H1 (cell line): ENCODE measurements at regions not wholly inside any gene's neighbourhood (a gene's known extent, or its start where the extent isn't known, plus 50 kb on each side); places are given as distances from the start of the nearest gene placed in this dataset.

ENCODE experiments used
- CTCF ChIA-PET: fragments of 300-600 bp; sonication (Branson Sonifier 250); formaldehyde crosslinking; loops from one replicate; lab custom pipeline; 2021; ENCODE audit not compliant: partially characterized antibody; lab: Charles Lee
- POLR2A ChIA-PET: fragments of 300-600 bp; sonication (Branson Sonifier 250); formaldehyde crosslinking; loops from one replicate; lab custom pipeline; 2021; ENCODE audit warnings: inconsistent platforms; ENCODE audit not compliant: partially characterized antibody; lab: Charles Lee
- DNase-seq, 2 experiments: peaks; one replicate each; pipeline versions ENCODE4 v3.0.0 to v3.0.0-alpha.2; 2010 to 2022; ENCODE audit warnings: low spot score in 2 of 2, low read depth in 1 of 2, mixed read lengths in 1 of 2
- FAIRE-seq: peaks from 2 replicates; lab custom pipeline; 2011; peaks lifted over from hg19 to GRCh38; lab: Jason Lieb, UNC
- H2AFZ ChIP-seq: 2 replicates; pipeline ENCODE4 v1.8.1; 2012; ENCODE audit warnings: low read length, inconsistent platforms
- H2AK5ac ChIP-seq: 2 replicates; pipeline ENCODE4 v1.6.1; 2013; ENCODE audit warnings: low read depth, low read length
- H2BK120ac ChIP-seq: replicated peaks from 2 replicates; pipeline ENCODE3; 2013; ENCODE audit warnings: low read depth, low read length, inconsistent platforms
- H2BK12ac ChIP-seq: 2 replicates; pipeline ENCODE4 v1.6.1; 2013; ENCODE audit warnings: low read depth, low read length
- H2BK15ac ChIP-seq: 2 replicates; pipeline ENCODE4 v1.6.1; 2013; ENCODE audit warnings: low read length
- H2BK20ac ChIP-seq: 2 replicates; pipeline ENCODE4 v1.6.1; 2013; ENCODE audit warnings: low read length
- H2BK5ac ChIP-seq: 2 replicates; pipeline ENCODE4 v1.6.1; 2013; ENCODE audit warnings: low read depth, low read length
- H3K14ac ChIP-seq: 2 replicates; pipeline ENCODE4 v1.6.1; 2013; ENCODE audit warnings: inconsistent platforms; ENCODE audit not compliant: insufficient read length
- H3K18ac ChIP-seq: 2 replicates; pipeline ENCODE4 v1.6.1; 2013; ENCODE audit warnings: low read length; ENCODE audit errors: extremely low read depth
- H3K23ac ChIP-seq: 2 replicates; pipeline ENCODE4 v1.6.1; 2013; ENCODE audit warnings: inconsistent platforms; ENCODE audit not compliant: insufficient read length
- H3K23me2 ChIP-seq: 2 replicates; pipeline ENCODE4 v1.6.1; 2013; ENCODE audit warnings: low read depth, low read length
- H3K27ac ChIP-seq: 2 replicates; pipeline ENCODE4 v1.6.1; 2011; ENCODE audit warnings: low read depth, low read length, inconsistent platforms
- H3K27me3 ChIP-seq, 4 experiments: replicated peaks in 1 of 4; 1 replicate in 1 of 4; 2 replicates in 3 of 4; pipeline versions ENCODE4 v1.6.1 to v1.8.1; 2011 to 2013; ENCODE audit warnings: low read length in 3 of 4, mild to moderate bottlenecking in 3 of 4, inconsistent platforms in 2 of 4, mixed read lengths in 2 of 4, moderate library complexity in 1 of 4; ENCODE audit not compliant: control insufficient read depth in 3 of 4, insufficient read depth in 3 of 4; ENCODE audit errors: extremely low read depth in 1 of 4
- H3K36me3 ChIP-seq, 4 experiments: 2 replicates each; pipeline versions ENCODE4 v1.6.1 to v1.8.1; 2011 to 2013; ENCODE audit warnings: mild to moderate bottlenecking in 4 of 4, low read length in 3 of 4, moderate library complexity in 2 of 4, control low read depth in 1 of 4, inconsistent platforms in 1 of 4; ENCODE audit not compliant: insufficient read depth in 4 of 4, control insufficient read depth in 2 of 4
- H3K4ac ChIP-seq: replicated peaks from 2 replicates; pipeline ENCODE3; 2013; ENCODE audit warnings: low read length, low read depth, mixed read lengths, inconsistent platforms; ENCODE audit not compliant: insufficient read length
- H3K4me1 ChIP-seq, 4 experiments: replicated peaks in 1 of 4; 1 replicate in 1 of 4; 2 replicates in 3 of 4; pipeline versions ENCODE4 v1.6.1 to v1.8.1; 2011 to 2013; ENCODE audit warnings: low read length in 3 of 4, inconsistent platforms in 2 of 4, mixed read lengths in 1 of 4; ENCODE audit not compliant: insufficient read depth in 4 of 4, control insufficient read depth in 3 of 4
- H3K4me2 ChIP-seq, 2 experiments: 2 replicates each; pipeline versions ENCODE4 v1.6.1 to v1.8.1; 2011 to 2013; ENCODE audit warnings: low read depth in 2 of 2, low read length in 2 of 2, control low read depth in 1 of 2, inconsistent platforms in 1 of 2, mild to moderate bottlenecking in 1 of 2; ENCODE audit not compliant: insufficient read depth in 1 of 2
- H3K4me3 ChIP-seq, 4 experiments: fragments of 200-600, 300-600 bp in 1 of 4; sonication (generic), shearing (Covaris generic), sonication (Bioruptor Twin) in 1 of 4; 2 replicates each; pipeline versions ENCODE4 v1.5.1 to v1.8.1; 2011 to 2016; ENCODE audit warnings: low read length in 4 of 4, low read depth in 3 of 4, control low read depth in 2 of 4, inconsistent platforms in 2 of 4, mild to moderate bottlenecking in 2 of 4, mixed read lengths in 1 of 4, moderate library complexity in 1 of 4; ENCODE audit not compliant: insufficient read depth in 2 of 4; ENCODE audit errors: extremely low read depth in 1 of 4
- H3K56ac ChIP-seq: replicated peaks from 2 replicates; pipeline ENCODE3; 2013; ENCODE audit warnings: low read depth, mild to moderate bottlenecking, mixed read lengths, low read length, inconsistent platforms; ENCODE audit not compliant: insufficient read length
- H3K79me1 ChIP-seq: 2 replicates; pipeline ENCODE4 v1.6.1; 2013; ENCODE audit warnings: low read depth, low read length, control low read depth
- H3K79me2 ChIP-seq, 2 experiments: 2 replicates each; pipeline versions ENCODE4 v1.6.1 to v1.8.1; 2012 to 2013; ENCODE audit warnings: low read length in 2 of 2, mild to moderate bottlenecking in 2 of 2, inconsistent platforms in 1 of 2; ENCODE audit not compliant: insufficient read depth in 2 of 2, control insufficient read depth in 1 of 2
- H3K9ac ChIP-seq, 4 experiments: replicated peaks in 1 of 4; 1 replicate in 1 of 4; 2 replicates in 3 of 4; pipeline versions ENCODE4 v1.6.1 to v1.8.1; 2011 to 2013; ENCODE audit warnings: low read depth in 3 of 4, low read length in 3 of 4, control low read depth in 2 of 4, mild to moderate bottlenecking in 2 of 4, moderate library complexity in 2 of 4, inconsistent platforms in 1 of 4; ENCODE audit errors: extremely low read depth in 1 of 4
- H3K9me3 ChIP-seq, 2 experiments: 2 replicates each; pipeline versions ENCODE4 v1.6.1 to v1.8.1; 2012 to 2013; ENCODE audit warnings: mild to moderate bottlenecking in 2 of 2, moderate library complexity in 2 of 2, control low read depth in 1 of 2, inconsistent platforms in 1 of 2, low read depth in 1 of 2, low read length in 1 of 2, mixed read lengths in 1 of 2; ENCODE audit not compliant: insufficient read depth in 2 of 2
- H4K20me1 ChIP-seq, 2 experiments: replicated peaks in 1 of 2; 2 replicates each; pipeline versions ENCODE3 to v1.8.1; 2011 to 2013; ENCODE audit warnings: inconsistent platforms in 2 of 2, low read length in 2 of 2, mild to moderate bottlenecking in 1 of 2; ENCODE audit not compliant: insufficient read depth in 2 of 2, control insufficient read depth in 1 of 2
- H4K5ac ChIP-seq: 2 replicates; pipeline ENCODE4 v1.6.1; 2013; ENCODE audit warnings: low read length, low read depth, mixed read lengths, inconsistent platforms; ENCODE audit not compliant: insufficient read length
- H4K8ac ChIP-seq: 2 replicates; pipeline ENCODE4 v1.8.0; 2013; ENCODE audit warnings: mild to moderate bottlenecking, moderate library complexity, low read length, inconsistent platforms; ENCODE audit not compliant: insufficient read depth; ENCODE audit errors: extremely low read depth
- H4K91ac ChIP-seq: replicated peaks from 2 replicates; pipeline ENCODE3; 2013; ENCODE audit warnings: low read length, mixed read lengths, inconsistent platforms; ENCODE audit not compliant: insufficient read length
- GABPA ChIP-seq: IDR thresholded peaks from 2 replicates; pipeline ENCODE4 v1.6.1; 2011; ENCODE audit warnings: mild to moderate bottlenecking, low read length, moderate library complexity, borderline replicate concordance; ENCODE audit not compliant: insufficient read depth
- SAP30 ChIP-seq: fragments of 300-600 bp; sonication (generic); IDR thresholded peaks from 2 replicates; pipeline ENCODE4 v1.7.1; 2012; ENCODE audit warnings: low read length, moderate library complexity, mild to moderate bottlenecking, inconsistent platforms; ENCODE audit not compliant: insufficient read depth, insufficient replicate concordance
- TCF12 ChIP-seq: IDR thresholded peaks from 2 replicates; pipeline ENCODE4 v1.6.1; 2011; ENCODE audit warnings: low read depth, mild to moderate bottlenecking, low read length
- WGBS, 2 experiments: shearing (Covaris generic) in 1 of 2; methylation state at CpG; one replicate each; pipeline versions ENCODE4 v1.1.6 to v1.1.7; 2013 to 2015; ENCODE audit warnings: low lambda C conversion rate in 2 of 2, mixed read lengths in 2 of 2, inconsistent platforms in 1 of 2, low coverage in 1 of 2, missing lambda C conversion rate in 1 of 2; ENCODE audit not compliant: insufficient replicate concordance in 2 of 2, insufficient coverage in 1 of 2, insufficient read length in 1 of 2; ENCODE audit errors: extremely low coverage in 1 of 2, missing lambda C conversion rate in 1 of 2; 5-methylcytosine and 5-hydroxymethylcytosine counted together
- TF ChIP-seq, protein P1 (sequence below): IDR thresholded peaks from 2 replicates; pipeline ENCODE4 v1.6.1; 2011; ENCODE audit warnings: low read depth, mild to moderate bottlenecking, low read length; ENCODE audit not compliant: insufficient read depth

GRCh38 chr18:75496151-75496550, 68.6 kb upstream of the SMIM21 start:
- Histone ChIP-seq H3K14ac (no peak overlapping the region), H3K23me2 (no peaks in the 10 kb centered on the region), H2BK5ac (no peak overlapping the region), H3K9me3 (no peaks in the 10 kb centered on the region), H2BK12ac (no peak overlapping the region), H3K27ac (no peak overlapping the region), H3K4me2 (no peak overlapping the region), H2BK15ac (no peak overlapping the region), H4K8ac (no peak overlapping the region), H2BK20ac (no peak overlapping the region), H3K18ac (no peak overlapping the region), H3K79me1 (no peaks in the 10 kb centered on the region), H2AK5ac (no peak overlapping the region), H2AFZ (no peak overlapping the region), H3K23ac (no peak overlapping the region), H3K36me3 (no peaks in the 10 kb centered on the region), H3K4me1 (peaks cover 0 to 3% (median 0%) of the 10 kb centered on the region in 4 experiments; a peak in 1 of 7 replicates), H3K4me3 (no peak overlapping the region), H3K56ac (no peak overlapping the region), H4K20me1 (no peaks in the 10 kb centered on the region), H3K9ac (no peak overlapping the region), H4K91ac (no peak overlapping the region), H4K5ac (no peak overlapping the region), H2BK120ac (no peak overlapping the region), H3K4ac (no peak overlapping the region), H3K27me3 (no peaks in the 10 kb centered on the region), H3K79me2 (no peaks in the 10 kb centered on the region)
- ChIA-PET POLR2A (no interaction called here), CTCF (interaction anchor here (0.9 to 1.5 kb wide), 3 partner anchors 10 to 17 kb away, joined by 3 to 6 read pairs (median 4); no protein-coding TSS in a partner anchor)
- 77% methylated on average over 7 of the region's 7 CpGs; no CpG with 5 or more reads in 1 of the 2 experiments for WGBS, 2 experiments
- no peak for FAIRE-seq
- TF ChIP-seq SAP30, result no peak
- TF ChIP-seq, protein P1, sequence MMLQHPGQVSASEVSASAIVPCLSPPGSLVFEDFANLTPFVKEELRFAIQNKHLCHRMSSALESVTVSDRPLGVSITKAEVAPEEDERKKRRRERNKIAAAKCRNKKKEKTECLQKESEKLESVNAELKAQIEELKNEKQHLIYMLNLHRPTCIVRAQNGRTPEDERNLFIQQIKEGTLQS, result no peak
- no peak for TF ChIP-seq TCF12
- no peak for TF ChIP-seq GABPA
- no peak for DNase-seq
